ENCODE measurements at regions not wholly inside any gene's neighbourhood (a gene's known extent, or its start where the extent isn't known, plus 50 kb on each side); places are given as distances from the start of the nearest gene placed in this dataset.

GRCh38 chr3:40817017-40817416 lies 292.3 kb downstream of the ZNF621 start:
- no peak for DNase-seq (ENCODE audit: low read depth in 2 of 2)

GRCh38 chr3:40821315-40821714 lies 296.6 kb downstream of the ZNF621 start:
- DNase-seq (ENCODE audit: low read depth in 2 of 2), result no peak

- DNase-seq (ENCODE audit: low read depth in 2 of 2), result no peak
These were observed 302.5 kb downstream of the ZNF621 start for GRCh38 chr3:40827226-40827625.

GRCh38 chr3:40827942-40828688 lies 303.4 kb downstream of the ZNF621 start:
- no peak for DNase-seq (ENCODE audit: low read depth in 2 of 2)

- DNase-seq (ENCODE audit: low read depth in 2 of 2), result no peak
These were observed 304.1 kb downstream of the ZNF621 start for GRCh38 chr3:40828741-40829415.

GRCh38 chr3:40829876-40830275 lies 305.1 kb downstream of the ZNF621 start:
- no peak for DNase-seq (ENCODE audit: low read depth in 2 of 2)

GRCh38 chr3:40837300-40837699 lies 312.5 kb downstream of the ZNF621 start:
- DNase-seq (ENCODE audit: low read depth in 2 of 2), result no peak

- DNase-seq (ENCODE audit: low read depth in 2 of 2), result no peak
These were observed 316.4 kb downstream of the ZNF621 start for GRCh38 chr3:40841131-40841530.

- DNase-seq (ENCODE audit: low read depth in 2 of 2), result no peak
These were observed 316.9 kb downstream of the ZNF621 start for GRCh38 chr3:40841570-40842109.

- no peak for DNase-seq (ENCODE audit: low read depth in 2 of 2)
These were observed 318.0 kb downstream of the ZNF621 start for GRCh38 chr3:40842714-40843113.

GRCh38 chr3:40843208-40843624 lies 318.5 kb downstream of the ZNF621 start:
- DNase-seq (ENCODE audit: low read depth in 2 of 2), result no peak

- no peak for DNase-seq (ENCODE audit: low read depth in 2 of 2)
These were observed 319.2 kb downstream of the ZNF621 start for GRCh38 chr3:40843851-40844548.

- DNase-seq (ENCODE audit: low read depth in 2 of 2), result no peak
These were observed 320.1 kb downstream of the ZNF621 start for GRCh38 chr3:40844896-40845295.

GRCh38 chr3:40845447-40845846 lies 320.7 kb downstream of the ZNF621 start:
- DNase-seq (ENCODE audit: low read depth in 2 of 2), result no peak

- DNase-seq (ENCODE audit: low read depth in 2 of 2), result no peak
These were observed 321.2 kb downstream of the ZNF621 start for GRCh38 chr3:40845916-40846315.

GRCh38 chr3:40846451-40846850 lies 321.7 kb downstream of the ZNF621 start:
- DNase-seq (ENCODE audit: low read depth in 2 of 2), result no peak

GRCh38 chr3:40847551-40847992 lies 322.8 kb downstream of the ZNF621 start:
- DNase-seq (ENCODE audit: low read depth in 2 of 2), result no peak

GRCh38 chr3:40848421-40848820 lies 323.7 kb downstream of the ZNF621 start:
- no peak for DNase-seq (ENCODE audit: low read depth in 2 of 2)

GRCh38 chr3:40850861-40851260 lies 326.1 kb downstream of the ZNF621 start:
- no peak for DNase-seq (ENCODE audit: low read depth in 2 of 2)

- DNase-seq (ENCODE audit: low read depth in 2 of 2), result no peak
These were observed 327.1 kb downstream of the ZNF621 start for GRCh38 chr3:40851836-40852235.

- DNase-seq (ENCODE audit: low read depth in 2 of 2), result no peak
These were observed 328.0 kb downstream of the ZNF621 start for GRCh38 chr3:40852712-40853111.

GRCh38 chr3:40853474-40853873 lies 328.7 kb downstream of the ZNF621 start:
- DNase-seq (ENCODE audit: low read depth in 2 of 2), result no peak

All from activated CD4-positive, alpha-beta T cell treated with anti-CD3 and anti-CD28 coated beads for 24 hours (primary cell).